MCF 10A (cell line): ENCODE measurements at regions not wholly inside any gene's neighbourhood (a gene's known extent, or its start where the extent isn't known, plus 50 kb on each side); places are given as distances from the start of the nearest gene placed in this dataset.

ENCODE experiments used
- BruUV-seq: library from RNA; stranded (reverse); fragments of 400-500 nt; replicated peaks from 2 replicates; lab custom pipeline; 2021; lab: Mats Ljungman, UMichigan
- CTCF ChIA-PET: fragments of 300-600 bp; sonication (Branson Sonifier 250); formaldehyde crosslinking; extraction: SDS; loops from one replicate; lab custom pipeline; 2021; ENCODE audit warnings: antibody characterized with exemption, inconsistent platforms; lab: Yijun Ruan, JAX
- POLR2A ChIA-PET: fragments of 300-600, 350-650 bp; sonication (Branson Sonifier 250); formaldehyde crosslinking; extraction: SDS; loops from one replicate; lab custom pipeline; 2020; ENCODE audit warnings: antibody characterized with exemption, inconsistent platforms; lab: Yijun Ruan, JAX
- DNase-seq: peaks from one replicate; pipeline ENCODE4 v3.0.0-alpha.2; 2018; ENCODE audit not compliant: unreplicated experiment
- H3K27ac Mint-ChIP-seq: one replicate; pipeline ENCODE4 v1.8.0; 2022; ENCODE audit warnings: mild to moderate bottlenecking, low read depth, mixed read lengths; ENCODE audit not compliant: unreplicated experiment
- H3K27me3 Mint-ChIP-seq: one replicate; pipeline ENCODE4 v1.8.0; 2022; ENCODE audit warnings: mixed read lengths; ENCODE audit not compliant: insufficient read depth, unreplicated experiment
- H3K36me3 Mint-ChIP-seq: one replicate; pipeline ENCODE4 v1.8.0; 2022; ENCODE audit warnings: mild to moderate bottlenecking, moderate library complexity, mixed read lengths; ENCODE audit not compliant: insufficient read depth, unreplicated experiment
- H3K4me1 Mint-ChIP-seq: one replicate; pipeline ENCODE4 v1.8.0; 2022; ENCODE audit warnings: mixed read lengths; ENCODE audit not compliant: insufficient read depth, unreplicated experiment
- H3K4me3 Mint-ChIP-seq: one replicate; pipeline ENCODE4 v1.8.0; 2022; ENCODE audit warnings: mild to moderate bottlenecking, moderate library complexity, mixed read lengths; ENCODE audit not compliant: unreplicated experiment
- H3K9me3 Mint-ChIP-seq: one replicate; pipeline ENCODE4 v1.8.0; 2022; ENCODE audit warnings: mixed read lengths; ENCODE audit not compliant: unreplicated experiment
- intact Hi-C: fragments of 100-400 bp; cut with micrococcal nuclease; formaldehyde crosslinking; loops from 2 replicates; pipeline ENCODE4 v1.14.1; 2022
- TF ChIP-seq, protein P1 (sequence below): fragments of 200-600 bp; IDR thresholded peaks from one replicate; pipeline ENCODE4 v1.8.0; 2022; ENCODE audit warnings: antibody characterized with exemption, mild to moderate bottlenecking; ENCODE audit not compliant: unreplicated experiment

DNA sequence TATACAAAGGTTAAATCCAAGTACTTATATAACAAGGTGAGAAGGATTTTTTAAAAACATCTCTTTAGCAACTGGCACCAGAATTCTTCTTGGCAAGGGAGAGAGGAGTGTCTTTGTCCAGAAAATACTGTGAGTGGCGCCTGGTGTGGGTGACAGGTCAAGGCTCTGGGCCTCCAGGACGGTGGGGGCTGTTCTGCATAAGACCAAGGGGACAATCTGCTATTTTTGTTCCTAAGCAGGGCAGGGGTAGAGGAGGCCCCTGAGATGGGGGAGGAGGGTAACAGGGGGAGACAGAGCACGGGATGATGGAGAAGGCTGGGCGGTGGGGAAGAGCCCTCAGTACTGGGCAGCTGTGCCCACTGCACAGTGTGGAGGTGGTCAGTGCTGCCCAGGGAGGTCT, 51.6 kb upstream of the TAF1B start:
- no peaks in the 10 kb centered on the region for H3K9me3 Mint-ChIP-seq
- no peak overlapping the region for H3K4me3 Mint-ChIP-seq
- DNase-seq = no peak
- BruUV-seq = no TSS peak
- CTCF ChIA-PET = interaction anchor here (0.8 kb wide), 1 partner anchor 206 kb away, joined by 5 read pairs; no protein-coding TSS in a partner anchor
- intact Hi-C loops = no loop called here
- no peaks in the 10 kb centered on the region for H3K36me3 Mint-ChIP-seq
- TF ChIP-seq, protein P1, sequence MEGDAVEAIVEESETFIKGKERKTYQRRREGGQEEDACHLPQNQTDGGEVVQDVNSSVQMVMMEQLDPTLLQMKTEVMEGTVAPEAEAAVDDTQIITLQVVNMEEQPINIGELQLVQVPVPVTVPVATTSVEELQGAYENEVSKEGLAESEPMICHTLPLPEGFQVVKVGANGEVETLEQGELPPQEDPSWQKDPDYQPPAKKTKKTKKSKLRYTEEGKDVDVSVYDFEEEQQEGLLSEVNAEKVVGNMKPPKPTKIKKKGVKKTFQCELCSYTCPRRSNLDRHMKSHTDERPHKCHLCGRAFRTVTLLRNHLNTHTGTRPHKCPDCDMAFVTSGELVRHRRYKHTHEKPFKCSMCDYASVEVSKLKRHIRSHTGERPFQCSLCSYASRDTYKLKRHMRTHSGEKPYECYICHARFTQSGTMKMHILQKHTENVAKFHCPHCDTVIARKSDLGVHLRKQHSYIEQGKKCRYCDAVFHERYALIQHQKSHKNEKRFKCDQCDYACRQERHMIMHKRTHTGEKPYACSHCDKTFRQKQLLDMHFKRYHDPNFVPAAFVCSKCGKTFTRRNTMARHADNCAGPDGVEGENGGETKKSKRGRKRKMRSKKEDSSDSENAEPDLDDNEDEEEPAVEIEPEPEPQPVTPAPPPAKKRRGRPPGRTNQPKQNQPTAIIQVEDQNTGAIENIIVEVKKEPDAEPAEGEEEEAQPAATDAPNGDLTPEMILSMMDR = no peak
- no peaks in the 10 kb centered on the region for H3K27me3 Mint-ChIP-seq
- POLR2A ChIA-PET = no interaction called here
- H3K27ac Mint-ChIP-seq = peak overlapping the region; percentile 81
- no peaks in the 10 kb centered on the region for H3K4me1 Mint-ChIP-seq

DNA sequence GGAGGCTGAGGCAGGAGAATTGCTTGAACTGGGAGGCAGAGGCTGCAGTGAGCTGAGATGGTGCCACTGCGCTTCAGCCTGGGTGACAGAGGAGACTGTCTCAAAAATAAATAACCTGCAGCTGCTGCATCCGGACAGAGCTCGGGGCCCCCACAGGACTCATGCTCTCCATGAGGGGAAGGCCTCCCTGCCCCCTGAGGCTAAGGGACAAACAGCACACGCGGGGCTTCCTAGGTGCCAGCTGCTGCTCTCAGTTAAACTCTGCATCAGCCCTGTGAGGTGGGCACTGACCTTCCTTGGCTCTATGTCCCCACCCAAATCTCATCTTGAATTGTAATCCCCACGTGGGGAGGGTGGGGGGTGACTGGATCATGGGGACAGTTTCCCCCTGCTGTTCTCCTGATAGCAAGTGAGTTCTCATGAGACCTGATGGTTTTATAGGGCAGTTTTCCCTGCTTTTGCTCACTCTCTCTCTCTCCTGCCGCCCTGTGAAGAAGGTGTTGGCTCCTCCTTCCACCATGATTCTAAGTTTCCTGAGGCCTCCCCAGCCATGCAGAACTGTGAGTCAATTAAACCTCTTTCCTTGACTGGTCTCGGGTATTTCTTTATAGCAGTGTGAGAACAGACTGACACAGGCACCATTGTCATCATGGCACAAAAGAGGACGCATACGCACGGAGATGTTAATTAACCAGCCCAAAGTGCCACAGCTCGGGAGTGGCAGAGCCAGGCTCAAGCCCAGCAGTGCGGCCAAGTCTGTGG, 49.9 kb upstream of the TAF1B start:
- Mint-ChIP-seq H3K27ac (no peak overlapping the region), H3K4me3 (no peak overlapping the region), H3K9me3 (no peaks in the 10 kb centered on the region), H3K4me1 (peaks cover 8% of the 10 kb centered on the region), H3K36me3 (no peaks in the 10 kb centered on the region), H3K27me3 (no peaks in the 10 kb centered on the region)
- no TSS peak for BruUV-seq
- intact Hi-C loops = no loop called here
- ChIA-PET POLR2A (no interaction called here), CTCF (no interaction called here)
- no peak for DNase-seq
- TF ChIP-seq, protein P1 = no peak
